ENCODE measurements at regions not wholly inside any gene's neighbourhood (a gene's known extent, or its start where the extent isn't known, plus 50 kb on each side); places are given as distances from the start of the nearest gene placed in this dataset.

GRCh38 chr13:80009760-80010159, 331.2 kb downstream of the SPRY2 start:
- no peak overlapping the region for H3K4me2 ChIP-seq (ENCODE audit: insufficient read depth, low read length, poor library complexity, severe bottlenecking)
- H3K23ac ChIP-seq (ENCODE audit: low read depth, low read length, poor library complexity): no peak overlapping the region
- peaks cover 8 to 23% of the 10 kb centered on the region in 2 donors for H3K4me1 ChIP-seq (ENCODE audit: control insufficient read depth in 2 of 2, insufficient read depth in 1 of 2, low read depth in 1 of 2, low read length in 2 of 2)
- peaks cover 2 to 6% of the 10 kb centered on the region in 2 donors for H3K9me3 ChIP-seq (replicated peaks in 1 of 2; ENCODE audit: control insufficient read depth in 2 of 2, insufficient read depth in 1 of 2, low read depth in 1 of 2, low read length in 2 of 2)
- H3K79me1 ChIP-seq (ENCODE audit: low read depth, low read length): no peaks in the 10 kb centered on the region
- H2BK15ac ChIP-seq (ENCODE audit: low read length): no peak overlapping the region
- H4K91ac ChIP-seq (ENCODE audit: low read depth, low read length, poor library complexity): no peak overlapping the region
- H3K9ac ChIP-seq (ENCODE audit: low read depth, low read length, poor library complexity): no peak overlapping the region
- no peaks in the 10 kb centered on the region for H3K27me3 ChIP-seq (ENCODE audit: control insufficient read depth in 3 of 3, insufficient read depth in 3 of 3, low read depth in 1 of 3, low read length in 3 of 3)
- H3K4me3 ChIP-seq (ENCODE audit: low read length in 2 of 2): no peak overlapping the region
- H3K4ac ChIP-seq (ENCODE audit: low read length): no peak overlapping the region
- no peak overlapping the region for H2BK12ac ChIP-seq (ENCODE audit: low read length)
- H4K8ac ChIP-seq (ENCODE audit: low read depth, low read length): no peak overlapping the region
- H3K36me3 ChIP-seq (replicated peaks in 1 of 2; ENCODE audit: control insufficient read depth in 2 of 2, insufficient read depth in 2 of 2, low read length in 2 of 2): no peaks in the 10 kb centered on the region
- H2BK120ac ChIP-seq (ENCODE audit: low read depth, low read length): no peak overlapping the region
- no peak overlapping the region for H2BK5ac ChIP-seq (ENCODE audit: low read length)
- H2AK5ac ChIP-seq (ENCODE audit: low read depth, low read length): no peak overlapping the region
- no peak for DNase-seq (ENCODE audit: low spot score)
- H3K27ac ChIP-seq (replicated peaks; ENCODE audit: low read length): no peak overlapping the region
- H2AFZ ChIP-seq (ENCODE audit: low read length): no peak overlapping the region
- no peak overlapping the region for H3K14ac ChIP-seq (ENCODE audit: low read length)
- H3K18ac ChIP-seq (ENCODE audit: low read length): no peak overlapping the region

- Histone ChIP-seq H3K23ac (ENCODE audit: low read depth, low read length, poor library complexity) (no peak overlapping the region), H2BK12ac (ENCODE audit: low read length) (no peak overlapping the region), H2BK120ac (ENCODE audit: low read depth, low read length) (no peak overlapping the region), H2BK15ac (ENCODE audit: low read length) (no peak overlapping the region), H2BK5ac (ENCODE audit: low read length) (no peak overlapping the region), H3K14ac (ENCODE audit: low read length) (no peak overlapping the region), H3K9me3 (replicated peaks in 1 of 2; ENCODE audit: control insufficient read depth in 2 of 2, insufficient read depth in 1 of 2, low read depth in 1 of 2, low read length in 2 of 2) (no peaks in the 10 kb centered on the region), H3K27ac (replicated peaks; ENCODE audit: low read length) (no peak overlapping the region), H3K9ac (ENCODE audit: low read depth, low read length, poor library complexity) (no peak overlapping the region), H3K79me1 (ENCODE audit: low read depth, low read length) (no peaks in the 10 kb centered on the region), H3K27me3 (ENCODE audit: control insufficient read depth in 3 of 3, insufficient read depth in 3 of 3, low read depth in 1 of 3, low read length in 3 of 3) (no peaks in the 10 kb centered on the region), H3K4me2 (ENCODE audit: insufficient read depth, low read length, poor library complexity, severe bottlenecking) (no peak overlapping the region), H2AFZ (ENCODE audit: low read length) (no peak overlapping the region), H3K4me3 (ENCODE audit: low read length in 2 of 2) (no peak overlapping the region), H4K91ac (ENCODE audit: low read depth, low read length, poor library complexity) (no peak overlapping the region), H3K4me1 (ENCODE audit: control insufficient read depth in 2 of 2, insufficient read depth in 1 of 2, low read depth in 1 of 2, low read length in 2 of 2) (peaks cover 8 to 22% of the 10 kb centered on the region in 2 donors), H3K4ac (ENCODE audit: low read length) (no peak overlapping the region), H3K18ac (ENCODE audit: low read length) (no peak overlapping the region), H3K36me3 (replicated peaks in 1 of 2; ENCODE audit: control insufficient read depth in 2 of 2, insufficient read depth in 2 of 2, low read length in 2 of 2) (no peaks in the 10 kb centered on the region), H2AK5ac (ENCODE audit: low read depth, low read length) (no peak overlapping the region), H4K8ac (ENCODE audit: low read depth, low read length) (no peak overlapping the region)
- no peak for DNase-seq (ENCODE audit: low spot score)
- WGBS, 2 donors (ENCODE audit: extremely low coverage in 2 of 2, insufficient read length in 2 of 2, insufficient replicate concordance in 1 of 2): no CpG with 5 or more reads among the region's 4 CpGs
These were observed 334.0 kb downstream of the SPRY2 start for GRCh38 chr13:80006940-80007339.

- Histone ChIP-seq H3K9me3 (replicated peaks in 1 of 2; ENCODE audit: control insufficient read depth in 2 of 2, insufficient read depth in 1 of 2, low read depth in 1 of 2, low read length in 2 of 2) (peaks cover 2 to 9% of the 10 kb centered on the region in 2 donors), H3K27me3 (ENCODE audit: control insufficient read depth in 3 of 3, insufficient read depth in 3 of 3, low read depth in 1 of 3, low read length in 3 of 3) (no peaks in the 10 kb centered on the region), H3K9ac (ENCODE audit: low read depth, low read length, poor library complexity) (no peak overlapping the region), H2AK5ac (ENCODE audit: low read depth, low read length) (no peak overlapping the region), H4K8ac (ENCODE audit: low read depth, low read length) (no peak overlapping the region), H3K4me1 (ENCODE audit: control insufficient read depth in 2 of 2, insufficient read depth in 1 of 2, low read depth in 1 of 2, low read length in 2 of 2) (peaks cover 0 to 2% of the 10 kb centered on the region in 2 donors), H2BK12ac (ENCODE audit: low read length) (no peak overlapping the region), H3K79me1 (ENCODE audit: low read depth, low read length) (no peaks in the 10 kb centered on the region), H3K4ac (ENCODE audit: low read length) (no peak overlapping the region), H2AFZ (ENCODE audit: low read length) (peak overlapping the region; percentile 43), H3K23ac (ENCODE audit: low read depth, low read length, poor library complexity) (no peak overlapping the region), H3K4me2 (ENCODE audit: insufficient read depth, low read length, poor library complexity, severe bottlenecking) (no peak overlapping the region), H2BK5ac (ENCODE audit: low read length) (no peak overlapping the region), H3K18ac (ENCODE audit: low read length) (no peak overlapping the region), H3K36me3 (replicated peaks in 1 of 2; ENCODE audit: control insufficient read depth in 2 of 2, insufficient read depth in 2 of 2, low read length in 2 of 2) (no peaks in the 10 kb centered on the region), H2BK15ac (ENCODE audit: low read length) (no peak overlapping the region), H3K14ac (ENCODE audit: low read length) (no peak overlapping the region), H3K4me3 (ENCODE audit: low read length in 2 of 2) (no peak overlapping the region), H2BK120ac (ENCODE audit: low read depth, low read length) (no peak overlapping the region), H4K91ac (ENCODE audit: low read depth, low read length, poor library complexity) (no peak overlapping the region), H3K27ac (replicated peaks; ENCODE audit: low read length) (no peak overlapping the region)
- no peak for DNase-seq (ENCODE audit: low spot score)
These were observed 339.4 kb downstream of the SPRY2 start for GRCh38 chr13:80001510-80001842.

GRCh38 chr13:80000684-80001509, 340.0 kb downstream of the SPRY2 start:
- H3K4ac ChIP-seq (ENCODE audit: low read length): no peak overlapping the region
- no peak overlapping the region for H4K91ac ChIP-seq (ENCODE audit: low read depth, low read length, poor library complexity)
- H3K27me3 ChIP-seq (ENCODE audit: control insufficient read depth in 3 of 3, insufficient read depth in 3 of 3, low read depth in 1 of 3, low read length in 3 of 3): no peaks in the 10 kb centered on the region
- H2AK5ac ChIP-seq (ENCODE audit: low read depth, low read length): no peak overlapping the region
- H2BK15ac ChIP-seq (ENCODE audit: low read length): no peak overlapping the region
- H3K23ac ChIP-seq (ENCODE audit: low read depth, low read length, poor library complexity): no peak overlapping the region
- H3K14ac ChIP-seq (ENCODE audit: low read length): no peak overlapping the region
- H3K4me1 ChIP-seq (ENCODE audit: control insufficient read depth in 2 of 2, insufficient read depth in 1 of 2, low read depth in 1 of 2, low read length in 2 of 2): peaks cover 0 to 3% of the 10 kb centered on the region in 2 donors
- no peak overlapping the region for H4K8ac ChIP-seq (ENCODE audit: low read depth, low read length)
- no peak overlapping the region for H2AFZ ChIP-seq (ENCODE audit: low read length)
- no peak overlapping the region for H2BK5ac ChIP-seq (ENCODE audit: low read length)
- peaks cover 2 to 9% of the 10 kb centered on the region in 2 donors for H3K9me3 ChIP-seq (replicated peaks in 1 of 2; ENCODE audit: control insufficient read depth in 2 of 2, insufficient read depth in 1 of 2, low read depth in 1 of 2, low read length in 2 of 2)
- H3K4me3 ChIP-seq (ENCODE audit: low read length in 2 of 2): no peak overlapping the region
- WGBS, 2 donors (ENCODE audit: extremely low coverage in 2 of 2, insufficient read length in 2 of 2, insufficient replicate concordance in 1 of 2): no CpG with 5 or more reads among the region's 4 CpGs
- DNase-seq (ENCODE audit: low spot score): no peak
- no peak overlapping the region for H3K27ac ChIP-seq (replicated peaks; ENCODE audit: low read length)
- no peaks in the 10 kb centered on the region for H3K36me3 ChIP-seq (replicated peaks in 1 of 2; ENCODE audit: control insufficient read depth in 2 of 2, insufficient read depth in 2 of 2, low read length in 2 of 2)
- no peak overlapping the region for H3K18ac ChIP-seq (ENCODE audit: low read length)
- no peak overlapping the region for H2BK120ac ChIP-seq (ENCODE audit: low read depth, low read length)
- no peaks in the 10 kb centered on the region for H3K79me1 ChIP-seq (ENCODE audit: low read depth, low read length)
- no peak overlapping the region for H2BK12ac ChIP-seq (ENCODE audit: low read length)
- H3K9ac ChIP-seq (ENCODE audit: low read depth, low read length, poor library complexity): no peak overlapping the region
- no peak overlapping the region for H3K4me2 ChIP-seq (ENCODE audit: insufficient read depth, low read length, poor library complexity, severe bottlenecking)

Data from neuronal stem cell (in vitro differentiated cells).